GM06990 (cell line): ENCODE measurements at regions not wholly inside any gene's neighbourhood (a gene's known extent, or its start where the extent isn't known, plus 50 kb on each side); places are given as distances from the start of the nearest gene placed in this dataset.

Experiments
- DNase-seq: peaks from one replicate; pipeline ENCODE4 v3.0.0-alpha.2; 2011; ENCODE audit not compliant: insufficient read length; ENCODE audit errors: extremely low read depth
- H3K27me3 ChIP-seq: replicated peaks from 2 replicates; pipeline ENCODE4 v1.6.0; 2011; ENCODE audit warnings: low read length; ENCODE audit not compliant: control insufficient read depth, insufficient read depth
- H3K36me3 ChIP-seq: 2 replicates; pipeline ENCODE4 v1.5.1; 2011; ENCODE audit warnings: low read length; ENCODE audit not compliant: control insufficient read depth, insufficient read depth
- H3K4me3 ChIP-seq: replicated peaks from 2 replicates; pipeline ENCODE4 v1.5.1; 2011; ENCODE audit warnings: low read depth, mild to moderate bottlenecking, control low read depth, low read length
- TF ChIP-seq, protein P1 (sequence below): IDR thresholded peaks from 2 replicates; pipeline ENCODE4 v1.5.1; 2011; ENCODE audit warnings: low read length, control low read depth, mild to moderate bottlenecking, inconsistent platforms; ENCODE audit not compliant: insufficient read depth, poor library complexity, severe bottlenecking

DNA sequence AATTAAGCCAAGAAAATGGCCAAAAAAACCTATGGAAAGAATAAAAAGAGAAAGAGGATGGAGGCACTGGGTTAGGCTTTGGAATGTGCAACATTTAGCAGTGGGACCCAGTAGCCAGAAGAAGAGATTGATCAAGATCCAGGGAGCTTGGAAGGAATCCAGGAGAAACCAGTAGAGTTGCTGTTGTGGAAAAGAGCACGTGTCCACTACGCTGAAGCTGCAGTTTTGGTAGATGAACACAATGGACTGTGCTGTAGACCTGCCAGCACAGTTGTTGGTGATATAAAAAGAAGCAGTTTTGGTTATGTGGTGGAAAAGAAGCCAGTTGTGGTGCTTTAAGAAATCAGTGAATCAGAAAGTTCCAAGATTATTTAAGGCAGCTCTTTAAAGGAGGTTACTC, 802.2 kb upstream of the POM121L12 start:
- no peaks in the 10 kb centered on the region for H3K36me3 ChIP-seq
- no peak overlapping the region for H3K4me3 ChIP-seq
- no peaks in the 10 kb centered on the region for H3K27me3 ChIP-seq
- no peak for DNase-seq
- TF ChIP-seq, protein P1, sequence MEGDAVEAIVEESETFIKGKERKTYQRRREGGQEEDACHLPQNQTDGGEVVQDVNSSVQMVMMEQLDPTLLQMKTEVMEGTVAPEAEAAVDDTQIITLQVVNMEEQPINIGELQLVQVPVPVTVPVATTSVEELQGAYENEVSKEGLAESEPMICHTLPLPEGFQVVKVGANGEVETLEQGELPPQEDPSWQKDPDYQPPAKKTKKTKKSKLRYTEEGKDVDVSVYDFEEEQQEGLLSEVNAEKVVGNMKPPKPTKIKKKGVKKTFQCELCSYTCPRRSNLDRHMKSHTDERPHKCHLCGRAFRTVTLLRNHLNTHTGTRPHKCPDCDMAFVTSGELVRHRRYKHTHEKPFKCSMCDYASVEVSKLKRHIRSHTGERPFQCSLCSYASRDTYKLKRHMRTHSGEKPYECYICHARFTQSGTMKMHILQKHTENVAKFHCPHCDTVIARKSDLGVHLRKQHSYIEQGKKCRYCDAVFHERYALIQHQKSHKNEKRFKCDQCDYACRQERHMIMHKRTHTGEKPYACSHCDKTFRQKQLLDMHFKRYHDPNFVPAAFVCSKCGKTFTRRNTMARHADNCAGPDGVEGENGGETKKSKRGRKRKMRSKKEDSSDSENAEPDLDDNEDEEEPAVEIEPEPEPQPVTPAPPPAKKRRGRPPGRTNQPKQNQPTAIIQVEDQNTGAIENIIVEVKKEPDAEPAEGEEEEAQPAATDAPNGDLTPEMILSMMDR: no peak

DNA sequence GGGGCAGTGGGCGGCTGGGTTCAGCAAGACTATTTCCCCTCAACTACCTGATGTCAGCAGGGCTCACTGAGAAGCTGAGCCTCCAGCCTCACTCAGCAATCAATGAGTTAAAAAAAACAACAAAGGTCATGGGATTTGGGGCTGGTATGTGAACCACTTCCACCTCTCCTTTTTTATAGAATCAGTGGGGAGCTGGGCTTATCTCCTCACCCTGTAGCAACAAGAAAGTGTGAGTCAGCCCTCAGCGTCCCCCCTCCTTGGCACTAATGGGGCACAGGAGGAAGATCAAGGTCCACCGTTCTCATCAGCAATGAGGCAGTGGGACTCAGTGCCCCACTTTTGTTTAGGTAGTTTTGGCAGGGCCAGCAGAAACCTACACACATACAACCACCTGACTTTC, 823.5 kb upstream of the POM121L12 start:
- Histone ChIP-seq H3K27me3 (no peaks in the 10 kb centered on the region), H3K4me3 (no peak overlapping the region), H3K36me3 (no peaks in the 10 kb centered on the region)
- no peak for DNase-seq
- TF ChIP-seq, protein P1: no peak

DNA sequence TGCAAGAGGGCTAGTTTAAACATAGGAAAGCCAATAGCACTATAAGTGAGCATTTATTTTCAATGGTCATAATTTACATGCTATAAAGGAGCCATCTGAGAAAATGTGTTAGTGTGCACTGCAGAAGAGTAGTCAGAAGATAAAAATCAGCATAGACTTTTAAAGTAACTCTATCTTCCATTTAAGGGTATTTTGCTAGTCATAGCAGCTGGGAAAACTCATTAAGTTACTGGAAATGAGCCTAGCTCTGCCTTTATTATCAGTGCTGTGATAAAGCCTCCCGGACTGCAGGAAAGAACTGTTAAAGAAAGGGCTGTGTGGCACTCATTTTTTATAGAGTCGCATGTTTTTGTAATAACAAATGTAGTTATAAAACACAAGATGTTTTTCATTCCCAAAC, 825.8 kb upstream of the POM121L12 start:
- TF ChIP-seq, protein P1: no peak
- DNase-seq: no peak
- Histone ChIP-seq H3K36me3 (no peaks in the 10 kb centered on the region), H3K4me3 (no peak overlapping the region), H3K27me3 (no peaks in the 10 kb centered on the region)

DNA sequence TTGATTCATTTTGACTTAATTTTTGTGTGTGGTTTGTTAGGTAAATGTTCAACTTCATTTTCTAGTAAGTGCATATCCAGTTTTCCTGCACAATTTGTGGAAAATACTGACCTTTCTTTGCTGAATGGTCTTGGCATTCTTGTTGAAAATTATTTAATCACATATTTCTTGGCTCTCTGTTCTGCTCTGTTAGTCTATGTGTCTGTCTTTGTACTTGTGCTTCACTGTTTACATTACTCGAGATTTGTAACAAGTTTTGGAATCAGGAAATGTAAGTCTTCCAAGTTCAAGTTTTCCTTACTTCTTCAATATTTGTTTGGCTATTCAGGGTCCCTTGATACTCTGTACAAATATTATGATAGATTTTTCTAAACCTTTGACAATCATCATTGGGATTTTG, 838.2 kb upstream of the POM121L12 start:
- Histone ChIP-seq H3K36me3 (no peaks in the 10 kb centered on the region), H3K4me3 (no peak overlapping the region), H3K27me3 (no peaks in the 10 kb centered on the region)
- no peak for DNase-seq
- TF ChIP-seq, protein P1: no peak

DNA sequence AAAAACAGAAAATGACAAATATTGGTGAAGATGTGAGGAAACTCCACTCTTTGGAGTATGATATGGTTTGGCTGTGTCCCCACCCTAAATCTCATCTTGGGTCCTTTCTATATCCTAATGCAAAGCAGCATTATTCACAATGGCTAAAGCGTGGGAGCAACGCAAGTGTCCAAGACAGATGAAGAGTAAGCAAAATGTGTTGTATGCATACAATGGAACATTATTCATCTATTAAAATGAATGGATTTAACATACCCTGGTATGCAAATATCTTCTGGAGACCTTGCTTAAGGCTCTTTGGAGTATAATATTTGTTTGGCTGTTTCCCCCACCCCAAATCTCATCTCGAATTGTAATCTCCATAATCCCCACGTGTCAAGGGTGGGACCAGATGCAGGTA, 839.8 kb upstream of the POM121L12 start:
- Histone ChIP-seq H3K4me3 (no peak overlapping the region), H3K27me3 (no peaks in the 10 kb centered on the region), H3K36me3 (no peaks in the 10 kb centered on the region)
- DNase-seq: no peak
- TF ChIP-seq, protein P1: no peak

DNA sequence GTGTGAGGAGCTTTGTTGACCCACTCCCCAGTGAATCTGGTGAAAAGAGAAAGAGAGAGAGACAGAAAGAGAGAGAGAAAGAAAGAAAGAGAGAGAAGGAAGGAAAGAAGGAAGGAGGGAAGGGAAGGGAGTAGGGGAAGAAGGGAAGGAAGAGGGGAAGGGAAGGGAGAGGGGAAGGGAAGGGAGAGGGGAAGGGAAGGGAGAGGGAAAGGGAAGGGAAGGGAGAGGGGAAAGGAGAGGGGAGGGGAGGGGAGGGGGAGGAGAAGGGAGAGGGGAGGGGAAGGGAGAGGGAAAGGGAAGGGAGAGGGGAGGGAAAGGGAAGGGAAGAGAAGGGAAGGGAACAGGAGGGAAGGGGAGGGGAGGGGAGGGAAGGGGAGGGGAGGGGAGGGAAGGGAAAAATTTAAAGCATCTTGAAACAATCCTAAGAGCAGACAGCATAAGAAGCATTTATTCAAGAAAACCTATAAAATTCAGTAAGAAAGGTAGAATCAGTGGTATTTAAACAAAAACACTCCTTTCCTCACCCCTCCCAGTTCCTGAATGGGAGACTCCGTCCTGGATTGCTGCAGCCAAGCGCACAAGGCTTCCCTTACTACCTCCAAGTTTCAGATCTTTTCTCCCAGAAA, 846.2 kb upstream of the POM121L12 start:
- Histone ChIP-seq H3K36me3 (no peaks in the 10 kb centered on the region), H3K4me3 (no peak overlapping the region), H3K27me3 (no peaks in the 10 kb centered on the region)
- TF ChIP-seq, protein P1: no peak
- DNase-seq: no peak
